ENCODE measurements at regions not wholly inside any gene's neighbourhood (a gene's known extent, or its start where the extent isn't known, plus 50 kb on each side); places are given as distances from the start of the nearest gene placed in this dataset.

GRCh38 chr15:97461226-97461625 is 499.3 kb upstream of the ARRDC4 start:
- TF ChIP-seq CTCF (IDR thresholded peaks at IDR 0.05; ENCODE audit: poor library complexity) (no peak), EZH2 (IDR thresholded peaks at IDR 0.05; ENCODE audit: borderline replicate concordance) (no peak)
